ENCODE measurements at regions not wholly inside any gene's neighbourhood (a gene's known extent, or its start where the extent isn't known, plus 50 kb on each side); places are given as distances from the start of the nearest gene placed in this dataset.

DNA sequence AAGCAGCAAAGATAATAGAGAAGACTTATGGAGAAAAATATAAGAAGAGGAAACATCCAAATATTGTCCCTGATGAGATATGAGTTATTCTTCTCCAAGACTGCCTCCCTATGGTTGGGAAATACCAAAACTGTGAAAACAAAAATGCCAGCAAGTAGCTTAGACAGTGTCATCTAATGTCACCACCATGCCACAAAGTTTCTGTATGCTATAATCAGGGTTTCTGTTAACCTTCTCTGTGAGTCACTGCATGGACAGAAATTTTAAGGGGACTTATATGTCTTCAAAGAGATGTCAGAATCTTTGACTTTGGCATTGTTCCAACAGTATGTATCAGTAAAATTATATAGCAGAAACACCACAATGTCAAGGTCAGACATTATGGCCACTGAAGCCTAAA lies 222.6 kb downstream of the KDM5D start:
- H3K27ac ChIP-seq, result no peak overlapping the region
- TF ChIP-seq ZFX (IDR thresholded peaks at IDR 0.05; ENCODE audit: borderline replicate concordance) (no peak), CTCF (IDR thresholded peaks at IDR 0.05) (no peak)

DNA sequence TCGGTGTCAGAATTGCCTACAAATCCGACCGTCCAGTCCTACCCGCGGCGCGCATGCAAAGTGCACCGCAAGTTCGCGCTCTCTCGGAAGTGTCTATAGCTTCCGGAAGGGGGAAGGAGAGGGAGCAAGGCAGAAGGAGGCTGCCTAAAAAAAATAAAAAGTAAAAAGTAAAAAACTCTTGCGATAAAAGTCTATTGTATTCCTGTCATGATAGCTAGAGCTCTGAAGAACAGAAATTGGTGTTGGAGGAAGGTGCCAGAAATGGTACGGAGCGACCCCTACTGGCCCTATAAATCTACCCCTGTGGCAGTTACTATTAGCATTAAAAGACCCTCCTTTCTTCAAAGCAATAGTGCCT lies 241.5 kb downstream of the KDM5D start:
- TF ChIP-seq CTCF (IDR thresholded peaks at IDR 0.05), result no peak
- TF ChIP-seq ZFX (IDR thresholded peaks at IDR 0.05; ENCODE audit: borderline replicate concordance), result no peak
- H3K27ac ChIP-seq, result no peak overlapping the region

DNA sequence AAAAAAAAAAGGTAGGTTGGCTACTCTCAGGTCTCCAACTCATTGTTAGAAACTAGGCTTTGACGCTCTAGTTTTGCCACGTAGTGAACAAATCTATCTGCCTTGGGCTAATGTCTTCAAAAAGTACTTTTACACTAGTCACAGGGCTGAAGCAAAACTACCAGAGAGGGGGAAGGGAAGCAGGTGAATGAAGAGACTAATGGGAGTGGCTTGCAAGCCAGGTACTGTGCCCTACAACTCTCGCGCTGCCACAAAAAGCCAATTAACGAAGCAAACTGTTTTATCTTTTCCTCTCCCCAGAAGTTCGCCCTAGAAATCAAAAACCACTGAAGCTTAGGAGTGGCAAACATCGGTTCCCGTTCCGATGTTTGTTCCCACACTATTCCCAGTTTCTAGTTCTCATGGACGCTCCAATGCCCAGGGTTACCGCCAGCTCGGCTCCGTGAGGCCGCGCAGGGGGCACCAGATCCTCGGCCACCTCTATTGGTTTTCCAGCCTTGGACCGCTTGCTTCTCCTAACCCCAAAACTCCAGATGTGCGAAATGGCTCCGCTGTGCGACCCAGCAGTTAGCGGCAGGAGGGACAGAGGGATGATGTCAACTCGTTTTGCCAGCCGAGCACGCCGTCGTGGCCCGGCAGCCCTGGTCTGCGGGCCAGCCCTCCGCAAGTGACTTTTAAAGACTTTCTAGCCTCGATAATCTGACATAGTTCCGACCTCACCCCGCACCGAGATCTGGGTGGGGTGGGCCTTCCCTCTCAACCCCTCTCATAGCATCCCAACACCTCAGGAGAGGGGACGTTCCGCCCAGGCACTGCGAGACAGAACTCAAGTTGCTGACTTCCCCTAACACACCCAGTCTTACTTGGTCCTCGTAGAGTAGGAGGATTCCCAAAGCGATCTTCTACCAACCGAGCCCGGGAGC lies 242.1 kb downstream of the KDM5D start:
- no peak overlapping the region for H3K27ac ChIP-seq
- no peak for TF ChIP-seq CTCF (IDR thresholded peaks at IDR 0.05)
- TF ChIP-seq ZFX (IDR thresholded peaks at IDR 0.05; ENCODE audit: borderline replicate concordance), result no peak

- no peak overlapping the region for H3K27ac ChIP-seq
- TF ChIP-seq ZFX (IDR thresholded peaks at IDR 0.05; ENCODE audit: borderline replicate concordance), result no peak
- TF ChIP-seq CTCF (IDR thresholded peaks at IDR 0.05), result no peak
These were observed 246.0 kb downstream of the KDM5D start for GRCh38 chrY:19498556-19498955.

- H3K27ac ChIP-seq, result no peak overlapping the region
- TF ChIP-seq ZFX (IDR thresholded peaks at IDR 0.05; ENCODE audit: borderline replicate concordance) (no peak), CTCF (IDR thresholded peaks at IDR 0.05) (no peak)
These were observed 257.0 kb downstream of the KDM5D start for GRCh38 chrY:19487494-19487893.

- H3K27ac ChIP-seq, result no peak overlapping the region
- no peak for TF ChIP-seq CTCF (IDR thresholded peaks at IDR 0.05)
- no peak for TF ChIP-seq ZFX (IDR thresholded peaks at IDR 0.05; ENCODE audit: borderline replicate concordance)
These were observed 259.5 kb downstream of the KDM5D start for GRCh38 chrY:19484997-19485396.

GRCh38 chrY:19479141-19479540 lies 265.4 kb downstream of the KDM5D start:
- TF ChIP-seq ZFX (IDR thresholded peaks at IDR 0.05; ENCODE audit: borderline replicate concordance), result no peak
- no peak for TF ChIP-seq CTCF (IDR thresholded peaks at IDR 0.05)
- H3K27ac ChIP-seq, result no peak overlapping the region
